MCF 10A (cell line): ENCODE measurements at regions not wholly inside any gene's neighbourhood (a gene's known extent, or its start where the extent isn't known, plus 50 kb on each side); places are given as distances from the start of the nearest gene placed in this dataset.

Source experiments
- BruUV-seq: library from RNA; stranded (reverse); fragments of 400-500 nt; replicated peaks from 2 replicates; lab custom pipeline; 2021; lab: Mats Ljungman, UMichigan
- CTCF ChIA-PET: fragments of 300-600 bp; sonication (Branson Sonifier 250); formaldehyde crosslinking; extraction: SDS; loops from one replicate; lab custom pipeline; 2021; ENCODE audit warnings: antibody characterized with exemption, inconsistent platforms; lab: Yijun Ruan, JAX
- POLR2A ChIA-PET: fragments of 300-600, 350-650 bp; sonication (Branson Sonifier 250); formaldehyde crosslinking; extraction: SDS; loops from one replicate; lab custom pipeline; 2020; ENCODE audit warnings: antibody characterized with exemption, inconsistent platforms; lab: Yijun Ruan, JAX
- DNase-seq: peaks from one replicate; pipeline ENCODE4 v3.0.0-alpha.2; 2018; ENCODE audit not compliant: unreplicated experiment
- H3K27ac Mint-ChIP-seq: one replicate; pipeline ENCODE4 v1.8.0; 2022; ENCODE audit warnings: mild to moderate bottlenecking, low read depth, mixed read lengths; ENCODE audit not compliant: unreplicated experiment
- H3K27me3 Mint-ChIP-seq: one replicate; pipeline ENCODE4 v1.8.0; 2022; ENCODE audit warnings: mixed read lengths; ENCODE audit not compliant: insufficient read depth, unreplicated experiment
- H3K36me3 Mint-ChIP-seq: one replicate; pipeline ENCODE4 v1.8.0; 2022; ENCODE audit warnings: mild to moderate bottlenecking, moderate library complexity, mixed read lengths; ENCODE audit not compliant: insufficient read depth, unreplicated experiment
- H3K4me1 Mint-ChIP-seq: one replicate; pipeline ENCODE4 v1.8.0; 2022; ENCODE audit warnings: mixed read lengths; ENCODE audit not compliant: insufficient read depth, unreplicated experiment
- H3K4me3 Mint-ChIP-seq: one replicate; pipeline ENCODE4 v1.8.0; 2022; ENCODE audit warnings: mild to moderate bottlenecking, moderate library complexity, mixed read lengths; ENCODE audit not compliant: unreplicated experiment
- H3K9me3 Mint-ChIP-seq: one replicate; pipeline ENCODE4 v1.8.0; 2022; ENCODE audit warnings: mixed read lengths; ENCODE audit not compliant: unreplicated experiment
- intact Hi-C: fragments of 100-400 bp; cut with micrococcal nuclease; formaldehyde crosslinking; loops from 2 replicates; pipeline ENCODE4 v1.14.1; 2022
- TF ChIP-seq, protein P1 (sequence below): fragments of 200-600 bp; IDR thresholded peaks from one replicate; pipeline ENCODE4 v1.8.0; 2022; ENCODE audit warnings: antibody characterized with exemption, mild to moderate bottlenecking; ENCODE audit not compliant: unreplicated experiment

GRCh38 chr12:107948391-107948945, 174.0 kb downstream of the ASCL4 start:
- Mint-ChIP-seq H3K4me1 (no peaks in the 10 kb centered on the region), H3K4me3 (no peak overlapping the region), H3K27me3 (peaks cover 10% of the 10 kb centered on the region), H3K27ac (no peak overlapping the region), H3K36me3 (no peaks in the 10 kb centered on the region), H3K9me3 (peaks cover 6% of the 10 kb centered on the region)
- TF ChIP-seq, protein P1, sequence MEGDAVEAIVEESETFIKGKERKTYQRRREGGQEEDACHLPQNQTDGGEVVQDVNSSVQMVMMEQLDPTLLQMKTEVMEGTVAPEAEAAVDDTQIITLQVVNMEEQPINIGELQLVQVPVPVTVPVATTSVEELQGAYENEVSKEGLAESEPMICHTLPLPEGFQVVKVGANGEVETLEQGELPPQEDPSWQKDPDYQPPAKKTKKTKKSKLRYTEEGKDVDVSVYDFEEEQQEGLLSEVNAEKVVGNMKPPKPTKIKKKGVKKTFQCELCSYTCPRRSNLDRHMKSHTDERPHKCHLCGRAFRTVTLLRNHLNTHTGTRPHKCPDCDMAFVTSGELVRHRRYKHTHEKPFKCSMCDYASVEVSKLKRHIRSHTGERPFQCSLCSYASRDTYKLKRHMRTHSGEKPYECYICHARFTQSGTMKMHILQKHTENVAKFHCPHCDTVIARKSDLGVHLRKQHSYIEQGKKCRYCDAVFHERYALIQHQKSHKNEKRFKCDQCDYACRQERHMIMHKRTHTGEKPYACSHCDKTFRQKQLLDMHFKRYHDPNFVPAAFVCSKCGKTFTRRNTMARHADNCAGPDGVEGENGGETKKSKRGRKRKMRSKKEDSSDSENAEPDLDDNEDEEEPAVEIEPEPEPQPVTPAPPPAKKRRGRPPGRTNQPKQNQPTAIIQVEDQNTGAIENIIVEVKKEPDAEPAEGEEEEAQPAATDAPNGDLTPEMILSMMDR: no peak
- intact Hi-C loops: no loop called here
- POLR2A ChIA-PET: no interaction called here
- CTCF ChIA-PET: no interaction called here
- no TSS peak for BruUV-seq
- no peak for DNase-seq

DNA sequence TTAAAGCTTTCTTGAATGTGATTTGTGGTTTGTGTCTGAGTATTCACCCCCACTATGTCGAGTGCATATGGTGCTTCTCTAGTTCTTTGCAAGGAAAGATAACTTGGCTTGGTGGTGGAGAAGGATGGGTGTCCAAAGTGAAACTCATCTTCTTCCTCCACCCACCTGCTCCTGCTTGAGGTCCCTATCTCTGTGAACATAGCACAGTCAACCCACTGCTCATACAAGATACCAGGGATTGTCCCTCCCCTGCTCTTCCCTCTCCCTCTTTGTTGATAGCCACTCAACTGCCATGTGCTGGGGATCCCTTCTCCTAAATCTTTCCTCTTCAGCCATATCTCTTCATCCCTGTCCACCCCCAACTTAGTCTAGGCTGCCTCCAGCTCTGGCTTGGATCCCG, 176.5 kb downstream of the ASCL4 start:
- Mint-ChIP-seq H3K4me3 (no peak overlapping the region), H3K4me1 (no peaks in the 10 kb centered on the region), H3K36me3 (no peaks in the 10 kb centered on the region), H3K27me3 (peaks cover 10% of the 10 kb centered on the region), H3K27ac (no peak overlapping the region), H3K9me3 (no peaks in the 10 kb centered on the region)
- POLR2A ChIA-PET: no interaction called here
- TF ChIP-seq, protein P1: no peak
- intact Hi-C loops: no loop called here
- CTCF ChIA-PET: no interaction called here
- no peak for DNase-seq
- BruUV-seq: no TSS peak

DNA sequence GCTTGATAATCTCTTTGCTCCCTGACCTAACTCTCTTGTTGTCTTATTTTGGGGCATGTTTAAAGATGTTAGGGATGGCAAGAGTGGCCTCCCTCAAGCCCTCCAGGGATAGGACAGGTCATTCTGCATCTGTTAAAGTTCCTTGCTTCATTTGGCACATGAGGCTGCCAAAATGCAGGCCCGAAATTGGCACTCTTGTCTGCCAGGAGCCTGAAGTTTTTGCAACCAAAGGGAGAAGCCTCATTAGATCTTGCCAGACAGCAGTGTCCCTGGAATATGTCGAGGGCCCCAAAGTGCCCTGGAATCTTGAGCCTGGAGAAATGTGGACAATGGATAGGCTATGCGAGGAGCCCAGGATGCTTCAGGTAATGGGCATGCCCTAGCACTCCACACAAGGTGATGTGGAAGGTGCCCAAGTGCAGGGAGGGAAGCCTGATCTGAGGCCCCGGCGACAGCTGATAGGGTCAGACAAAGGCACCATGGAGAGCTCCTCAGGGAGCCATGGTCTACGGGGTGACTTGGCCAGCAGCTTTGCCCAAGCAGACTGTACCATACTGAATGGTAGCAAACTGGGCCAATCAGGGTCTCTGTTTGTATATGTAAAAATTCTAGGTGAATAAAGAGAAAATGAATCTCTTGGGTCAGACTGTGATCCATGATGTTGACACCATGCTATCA, 173.0 kb upstream of the WSCD2 start:
- TF ChIP-seq, protein P1: no peak

DNA sequence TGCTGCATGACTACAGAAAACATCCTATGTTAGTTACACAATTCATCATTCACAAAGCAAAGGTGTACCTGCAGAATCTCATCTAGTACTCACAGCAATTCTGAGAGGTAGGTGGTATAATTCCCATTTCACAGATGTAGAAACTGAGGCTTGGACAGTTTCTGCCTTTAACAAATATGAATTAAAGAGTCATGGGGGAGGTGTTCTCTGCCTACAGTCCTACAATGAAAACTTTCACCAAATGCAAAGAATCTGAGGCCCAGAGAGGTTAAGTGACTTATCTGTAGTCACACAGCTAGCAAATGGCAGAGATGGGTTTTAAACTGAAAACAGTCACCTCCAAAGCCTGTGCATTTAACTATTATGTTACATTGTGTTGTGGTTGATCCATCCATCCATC, 171.6 kb upstream of the WSCD2 start:
- intact Hi-C loops: no loop called here
- no peak for DNase-seq
- ChIA-PET POLR2A (no interaction called here), CTCF (no interaction called here)
- Mint-ChIP-seq H3K27ac (no peak overlapping the region), H3K4me1 (no peaks in the 10 kb centered on the region), H3K9me3 (peaks cover 8% of the 10 kb centered on the region), H3K27me3 (peaks cover 11% of the 10 kb centered on the region), H3K36me3 (no peaks in the 10 kb centered on the region), H3K4me3 (no peak overlapping the region)
- TF ChIP-seq, protein P1: no peak
- BruUV-seq: no TSS peak

More for the DNA sequence above, 173.0 kb upstream of the WSCD2 start:
- no peak for DNase-seq
- H3K27me3 Mint-ChIP-seq: peaks cover 11% of the 10 kb centered on the region
- H3K9me3 Mint-ChIP-seq: peaks cover 8% of the 10 kb centered on the region
- no peaks in the 10 kb centered on the region for H3K4me1 Mint-ChIP-seq
- no peak overlapping the region for H3K4me3 Mint-ChIP-seq
- BruUV-seq: no TSS peak
- H3K36me3 Mint-ChIP-seq: no peaks in the 10 kb centered on the region
- no peak overlapping the region for H3K27ac Mint-ChIP-seq
- intact Hi-C loops: no loop called here
- ChIA-PET POLR2A (no interaction called here), CTCF (interaction anchor here (0.6 kb wide), 1 partner anchor 108 kb away, joined by 3 read pairs; no protein-coding TSS in a partner anchor)
